Stimulated activated CD4-positive, alpha-beta T cell treated with anti-CD3 and anti-CD28 coated beads, Interleukin-1b, Interleukin-23, amount 100 ng/mL, for 1 hour (primary cell): ENCODE measurements at regions not wholly inside any gene's neighbourhood (a gene's known extent, or its start where the extent isn't known, plus 50 kb on each side); places are given as distances from the start of the nearest gene placed in this dataset.

ENCODE experiments used
- DNase-seq, 2 donors: peaks; one replicate each; pipeline ENCODE4 v3.0.0-alpha.2; 2020; ENCODE audit warnings: low read depth in 2 of 2

GRCh38 chr10:8874268-8874667 lies 819.8 kb downstream of the GATA3 start:
- no peak for DNase-seq

DNA sequence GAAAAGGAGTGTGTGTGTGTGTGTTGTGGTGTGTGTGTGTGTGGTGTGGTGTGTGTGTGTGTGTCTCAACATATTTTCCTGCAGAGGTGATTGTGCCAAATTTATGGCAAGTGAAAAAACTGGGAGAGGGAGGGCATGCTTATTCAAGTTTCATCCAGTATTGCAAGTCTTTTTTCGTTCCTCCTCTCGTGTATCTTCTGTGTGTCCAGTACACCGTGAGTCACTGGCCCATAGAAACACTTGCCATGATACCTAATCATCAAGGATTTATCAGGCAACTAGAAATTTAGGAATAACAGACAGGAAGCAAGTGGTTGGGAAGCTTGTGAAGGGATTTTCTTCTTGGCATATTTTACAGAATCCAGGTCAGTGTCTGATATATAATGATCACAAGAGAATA lies 820.5 kb downstream of the GATA3 start:
- no peak for DNase-seq

DNA sequence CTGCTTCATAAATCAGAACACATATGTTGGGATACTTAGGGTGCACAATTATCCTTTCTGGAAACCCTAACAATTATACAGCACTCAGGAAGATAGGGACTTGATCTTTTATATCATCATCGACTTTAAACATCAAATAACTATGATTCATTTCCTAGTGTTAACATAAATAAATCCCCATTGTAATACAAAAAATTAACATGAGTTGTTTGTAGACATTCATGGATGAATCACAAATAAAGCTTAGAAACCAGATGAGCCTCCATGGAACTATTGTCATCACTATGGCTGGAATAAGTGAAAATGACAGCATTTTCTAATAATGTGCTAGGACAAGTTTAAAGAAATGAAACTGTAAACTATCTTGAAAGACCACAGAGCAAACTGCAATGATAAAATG lies 821.7 kb downstream of the GATA3 start:
- no peak for DNase-seq

DNA sequence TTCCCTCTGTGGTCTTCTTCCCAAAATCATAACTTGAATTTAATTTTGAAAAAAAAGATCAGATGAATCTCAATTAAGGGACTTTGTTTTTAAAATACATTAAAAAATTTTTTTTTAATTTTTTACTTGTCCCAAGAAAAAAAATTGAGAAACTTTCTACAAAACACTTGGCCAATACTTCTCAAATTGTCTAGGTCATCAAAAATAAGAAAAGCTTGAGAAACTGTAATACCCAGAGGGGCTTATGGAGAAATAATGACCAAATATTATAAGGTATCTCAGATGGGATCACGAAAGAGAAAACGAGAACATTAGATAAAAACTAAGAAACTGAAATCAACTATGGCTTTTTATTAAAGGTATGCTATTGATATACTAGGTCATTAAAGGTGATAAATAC lies 835.0 kb downstream of the GATA3 start:
- DNase-seq = no peak

- no peak for DNase-seq
Measured at GRCh38 chr10:8893102-8893501, 838.6 kb downstream of the GATA3 start.

GRCh38 chr10:8894148-8894547 lies 839.7 kb downstream of the GATA3 start:
- DNase-seq = no peak

GRCh38 chr10:8897769-8898168 lies 843.3 kb downstream of the GATA3 start:
- DNase-seq = no peak

GRCh38 chr10:8898745-8899330 lies 844.4 kb downstream of the GATA3 start:
- no peak for DNase-seq

DNA sequence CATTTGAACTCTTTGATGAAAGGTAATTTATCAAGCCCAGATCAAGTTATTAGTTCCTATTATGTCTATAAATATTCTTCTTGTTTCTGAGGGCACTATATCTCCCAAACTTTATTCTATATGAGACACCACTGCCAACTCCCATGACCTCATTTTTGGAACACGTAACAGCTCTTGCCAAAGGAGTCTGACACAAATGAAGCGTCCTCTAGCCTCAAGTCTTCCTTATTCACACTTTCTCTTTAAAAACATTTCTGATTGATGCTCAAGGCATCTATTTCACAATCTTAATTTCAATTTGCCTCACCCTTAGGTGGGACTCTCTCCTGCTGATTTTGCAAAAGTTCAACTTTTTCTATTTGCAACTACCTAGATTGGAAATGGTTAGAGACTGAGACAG lies 848.4 kb downstream of the GATA3 start:
- DNase-seq = no peak

DNA sequence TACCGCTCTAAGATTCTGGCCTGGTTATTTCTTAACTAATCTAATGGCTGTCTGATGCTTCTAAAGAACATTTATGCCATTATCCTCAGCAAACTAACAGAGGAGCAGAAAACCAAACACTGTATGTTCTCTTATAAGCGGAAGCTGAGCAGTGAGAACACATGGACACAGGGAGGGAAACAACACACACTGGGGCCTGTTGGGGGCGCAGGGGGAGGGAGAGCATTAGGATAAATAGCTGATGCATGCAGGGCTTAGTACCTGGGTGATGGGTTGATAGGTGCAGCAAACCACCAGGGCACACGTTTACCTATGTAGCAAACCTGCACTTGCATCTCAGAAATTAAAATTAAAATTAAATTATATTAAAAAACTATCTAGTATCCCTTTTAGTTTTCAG lies 853.5 kb downstream of the GATA3 start:
- DNase-seq = no peak

GRCh38 chr10:8910314-8910713 lies 855.8 kb downstream of the GATA3 start:
- DNase-seq = no peak

GRCh38 chr10:8911032-8911431 lies 856.5 kb downstream of the GATA3 start:
- no peak for DNase-seq

DNA sequence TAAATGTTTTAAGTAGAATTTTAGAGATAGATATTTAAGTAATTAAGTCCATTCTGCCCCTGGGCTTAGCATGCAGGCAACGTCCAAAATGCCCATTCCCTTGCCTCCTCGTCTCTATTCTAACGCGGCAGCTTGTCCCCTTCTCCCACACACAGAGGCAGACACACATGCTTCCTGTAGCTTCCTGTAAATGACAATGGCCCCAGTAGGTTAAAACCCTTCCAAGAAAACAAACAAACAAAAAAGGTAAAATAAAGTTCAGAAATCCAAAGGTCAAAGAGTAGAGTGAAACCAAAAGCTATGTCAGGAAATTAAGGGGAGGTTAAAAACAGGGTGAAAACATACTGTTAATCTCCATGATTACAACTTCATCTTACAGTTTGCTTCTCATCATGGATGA lies 857.6 kb downstream of the GATA3 start:
- no peak for DNase-seq

GRCh38 chr10:8913720-8914119 lies 859.2 kb downstream of the GATA3 start:
- DNase-seq = no peak

DNA sequence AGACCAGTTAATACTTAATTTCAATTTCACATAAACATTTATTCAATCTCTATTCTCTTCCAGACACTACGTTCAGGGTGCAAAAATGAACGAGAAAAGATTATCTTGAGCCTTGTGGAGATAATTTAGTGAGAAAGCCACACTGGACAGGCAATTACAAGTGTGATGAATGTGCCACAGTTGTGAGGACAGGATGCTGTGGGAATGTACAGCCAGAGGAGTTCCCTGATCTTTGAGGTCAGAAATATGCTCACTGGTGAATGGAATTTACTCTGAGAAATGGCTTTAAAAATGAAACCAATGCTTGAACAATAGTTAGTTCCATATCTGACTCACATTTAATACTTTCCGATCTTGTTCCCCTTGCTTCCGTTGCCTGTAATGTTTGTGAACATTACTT lies 864.8 kb downstream of the GATA3 start:
- DNase-seq = no peak

GRCh38 chr10:8921568-8921967 lies 867.1 kb downstream of the GATA3 start:
- DNase-seq = no peak

- no peak for DNase-seq
Measured at GRCh38 chr10:8923096-8923495, 868.6 kb downstream of the GATA3 start.

- DNase-seq = no peak
Measured at GRCh38 chr10:8927705-8928104, 873.2 kb downstream of the GATA3 start.

- no peak for DNase-seq
Measured at GRCh38 chr10:8946451-8946850, 892.0 kb downstream of the GATA3 start.

DNA sequence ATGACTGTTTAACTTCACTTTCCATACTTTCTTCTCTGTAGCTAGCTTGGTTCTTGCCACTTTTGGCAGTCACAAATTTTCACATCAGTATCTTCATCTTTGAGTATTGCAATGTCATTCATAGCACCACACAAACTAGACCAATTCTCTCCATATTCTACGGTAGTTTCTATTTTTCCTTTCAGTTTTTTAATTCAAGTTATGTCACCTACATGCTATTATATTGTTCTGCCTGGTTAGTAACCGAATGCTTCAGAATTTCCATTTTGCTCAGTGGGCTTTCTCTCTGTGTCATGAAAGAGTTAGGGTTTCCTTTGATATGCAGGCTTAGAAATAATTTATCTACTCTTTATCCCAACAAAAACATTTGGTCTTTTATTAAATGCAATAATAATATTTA lies 896.5 kb downstream of the GATA3 start:
- no peak for DNase-seq

DNA sequence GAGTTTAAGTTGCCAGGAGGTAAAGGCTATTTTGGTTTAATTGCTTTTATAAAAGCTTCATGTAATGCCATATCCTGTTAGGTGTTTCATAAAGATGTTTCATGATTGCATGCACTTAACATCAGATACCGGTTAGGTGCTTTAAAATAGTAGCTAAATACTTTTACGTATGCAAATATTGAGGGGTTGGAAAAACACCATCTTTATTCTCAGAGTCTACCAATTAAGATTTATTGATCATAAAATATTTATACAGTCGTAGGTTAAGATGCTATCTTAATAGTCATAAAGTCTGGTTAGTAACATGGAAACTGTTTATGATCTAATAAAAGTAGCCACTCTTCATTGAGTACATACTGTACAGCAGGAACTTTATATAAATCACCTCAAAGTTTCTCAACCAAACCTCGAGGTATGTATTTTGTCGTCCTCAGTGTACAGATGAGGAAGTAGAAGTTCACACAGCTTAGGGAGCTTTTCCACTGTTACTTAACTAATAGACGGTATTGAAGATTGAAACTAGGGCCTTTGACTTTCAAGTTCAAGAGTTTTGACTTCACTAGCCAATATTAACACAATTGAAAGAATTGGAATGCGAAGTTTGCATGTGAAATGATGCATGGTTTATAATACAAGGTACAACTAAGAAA lies 897.1 kb downstream of the GATA3 start:
- no peak for DNase-seq

GRCh38 chr10:8956400-8956799 lies 901.9 kb downstream of the GATA3 start:
- DNase-seq = no peak

DNA sequence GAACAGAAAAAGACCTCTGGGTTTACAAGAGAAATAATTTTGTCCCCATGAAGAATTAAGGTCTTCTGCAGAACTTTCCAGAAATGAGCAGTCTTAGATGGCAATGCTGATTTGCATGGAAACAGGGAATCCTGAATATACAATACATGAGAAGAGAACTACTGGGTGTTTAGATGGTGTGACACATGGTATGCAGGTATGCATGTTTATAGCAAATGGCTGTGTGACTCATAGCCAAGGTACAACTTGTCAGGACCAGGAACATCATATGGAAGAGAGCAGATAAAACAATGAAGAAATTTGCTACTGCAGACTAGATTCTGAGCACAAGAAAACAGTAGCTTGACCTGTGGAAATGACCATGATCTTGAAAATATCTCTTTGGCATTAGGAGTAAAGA lies 907.8 kb downstream of the GATA3 start:
- DNase-seq = no peak

- DNase-seq = no peak
Measured at GRCh38 chr10:8967061-8967460, 912.6 kb downstream of the GATA3 start.
